GM19395 (cell line): ENCODE measurements at regions not wholly inside any gene's neighbourhood (a gene's known extent, or its start where the extent isn't known, plus 50 kb on each side); places are given as distances from the start of the nearest gene placed in this dataset.

ENCODE experiments used
- ATAC-seq: cut with Tn5 transposase; IDR thresholded peaks from one replicate; pipeline ENCODE4 v1.9.1; 2021; ENCODE audit warnings: mild to moderate bottlenecking, moderate library complexity; ENCODE audit not compliant: unreplicated experiment

GRCh38 chr1:219993554-219994433, 52.5 kb downstream of the EPRS1 start:
- no peak for ATAC-seq

GRCh38 chr1:219991919-219992318, 54.4 kb downstream of the EPRS1 start:
- no peak for ATAC-seq

GRCh38 chr1:219991511-219991810, 54.8 kb downstream of the EPRS1 start:
- no peak for ATAC-seq

- ATAC-seq = no peak
These were observed 55.4 kb downstream of the EPRS1 start for GRCh38 chr1:219990782-219991510.

- ATAC-seq = no peak
These were observed 56.5 kb downstream of the EPRS1 start for GRCh38 chr1:219989766-219990165.

- ATAC-seq = no peak
These were observed 57.5 kb downstream of the EPRS1 start for GRCh38 chr1:219988818-219989217.

- peak; percentile 77 for ATAC-seq
These were observed 57.9 kb downstream of the EPRS1 start for GRCh38 chr1:219988387-219988786.

GRCh38 chr1:219987325-219987724, 59.0 kb upstream of the SLC30A10 start:
- no peak for ATAC-seq

GRCh38 chr1:219985169-219985568, 56.8 kb upstream of the SLC30A10 start:
- no peak for ATAC-seq
